GM12878 (cell line): ENCODE measurements at regions not wholly inside any gene's neighbourhood (a gene's known extent, or its start where the extent isn't known, plus 50 kb on each side); places are given as distances from the start of the nearest gene placed in this dataset.

Experiments
- ATAC-seq: fragments of 200-7000 bp; cut with Tn5 transposase; 3 replicates; pipeline ENCODE4 v1.9.1; 2020; ENCODE audit warnings: mild to moderate bottlenecking, moderate library complexity
- BruUV-seq: library from RNA; stranded (reverse); fragments of 400-500 nt; replicated peaks from 2 replicates; lab custom pipeline; 2021; lab: Mats Ljungman, UMichigan
- CTCF ChIA-PET: fragments of 300-600 bp; sonication (Branson Sonifier 250); formaldehyde crosslinking; extraction: SDS; loops from one replicate; lab custom pipeline; 2021; ENCODE audit warnings: inconsistent platforms; lab: Yijun Ruan, JAX
- POLR2A ChIA-PET: fragments of 350-600 bp; formaldehyde crosslinking; extraction: SDS; loops from one replicate; lab custom pipeline; 2021; ENCODE audit warnings: inconsistent platforms; lab: Charles Lee
- RAD21 ChIA-PET: fragments of 300-600 bp; sonication (Branson Sonifier 250); formaldehyde crosslinking; loops from one replicate; lab custom pipeline; 2023; ENCODE audit warnings: antibody characterized with exemption; ENCODE audit not compliant: unreplicated experiment; lab: Charles Lee
- SMC1A ChIA-PET: fragments of 300-600 bp; sonication (Branson Sonifier 250); formaldehyde crosslinking; loops from one replicate; lab custom pipeline; 2023; ENCODE audit not compliant: unreplicated experiment, uncharacterized antibody; lab: Charles Lee
- DNase-seq: peaks from one replicate; pipeline ENCODE4 v3.0.0-alpha.2; 2011; ENCODE audit warnings: low read depth, low spot score
- FAIRE-seq: peaks from 3 replicates; lab custom pipeline; 2011; peaks lifted over from hg19 to GRCh38; lab: Jason Lieb, UNC
- H2AFZ ChIP-seq: 2 replicates; pipeline ENCODE4 v1.6.0; 2011; ENCODE audit warnings: low read depth, low read length, control low read depth; ENCODE audit not compliant: control insufficient read depth
- H3K27ac ChIP-seq: 2 replicates; pipeline ENCODE4 v1.5.1; 2011; ENCODE audit warnings: control low read depth; ENCODE audit not compliant: control insufficient read depth, insufficient read depth
- H3K27me3 ChIP-seq, 2 experiments: replicated peaks in 1 of 2; 2 replicates each; pipeline versions ENCODE4 v1.6.0 to v1.6.1; 2011; ENCODE audit warnings: low read length in 1 of 2; ENCODE audit not compliant: control insufficient read depth in 2 of 2, insufficient read depth in 2 of 2
- H3K36me3 ChIP-seq, 2 experiments: 2 replicates each; pipeline ENCODE4 v1.5.1; 2011; ENCODE audit warnings: low read length in 1 of 2; ENCODE audit not compliant: control insufficient read depth in 2 of 2, insufficient read depth in 2 of 2
- H3K4me1 ChIP-seq: 2 replicates; pipeline ENCODE4 v1.6.1; 2011; ENCODE audit warnings: mild to moderate bottlenecking, low read length, moderate library complexity, mixed read lengths; ENCODE audit not compliant: control insufficient read depth, insufficient read depth
- H3K4me2 ChIP-seq: 2 replicates; pipeline ENCODE4 v1.6.0; 2011; ENCODE audit warnings: control low read depth; ENCODE audit not compliant: control insufficient read depth, insufficient read depth
- H3K4me3 ChIP-seq: fragments of 200-600 bp; sonication (generic); 2 replicates; pipeline ENCODE4 v1.5.1; 2016
- H3K79me2 ChIP-seq: 2 replicates; pipeline ENCODE4 v1.6.0; 2011; ENCODE audit warnings: low read length; ENCODE audit not compliant: control insufficient read depth, insufficient read depth
- H3K9ac ChIP-seq: 2 replicates; pipeline ENCODE4 v1.8.0; 2011; ENCODE audit warnings: low read length, control low read depth, mixed read lengths; ENCODE audit not compliant: control insufficient read depth, insufficient read depth
- H3K9me3 ChIP-seq: replicated peaks from 3 replicates; pipeline ENCODE4 v1.5.1; 2011; ENCODE audit warnings: mild to moderate bottlenecking, low read length; ENCODE audit not compliant: control insufficient read depth, insufficient read depth
- H4K20me1 ChIP-seq: 2 replicates; pipeline ENCODE4 v1.6.0; 2011; ENCODE audit not compliant: control insufficient read depth, insufficient read depth
- BACH1 ChIP-seq: fragments of 450-650 bp; IDR thresholded peaks from 2 replicates; pipeline ENCODE4 v1.6.1; 2017; ENCODE audit warnings: mild to moderate bottlenecking, borderline replicate concordance
- CBFB ChIP-seq: IDR thresholded peaks from 2 replicates; pipeline ENCODE4 v1.6.1; 2016; ENCODE audit warnings: antibody characterized with exemption, low read depth
- CHD2 ChIP-seq: IDR thresholded peaks from 2 replicates; pipeline ENCODE4 v1.6.1; 2011; ENCODE audit warnings: low read depth, low read length, improper control_type of control experiment, borderline replicate concordance
- ESRRA ChIP-seq: IDR thresholded peaks from 2 replicates; pipeline ENCODE4 v1.6.1; 2012; ENCODE audit warnings: mild to moderate bottlenecking, low read length, improper control_type of control experiment
- HDAC2 ChIP-seq: fragments of 200-600 bp; sonication (generic); IDR thresholded peaks from 2 replicates; pipeline ENCODE4 v1.6.1; 2017
- IKZF1 ChIP-seq: fragments of 450-650 bp; conservative IDR thresholded peaks from 2 replicates; pipeline ENCODE4 v1.6.1; 2017; ENCODE audit warnings: antibody characterized with exemption, mild to moderate bottlenecking
- KDM1A ChIP-seq: fragments of 200-600 bp; sonication (generic); IDR thresholded peaks from 2 replicates; pipeline ENCODE4 v1.6.1; 2016; ENCODE audit warnings: borderline replicate concordance
- LARP7 ChIP-seq: fragments of 450-650 bp; IDR thresholded peaks from 2 replicates; pipeline ENCODE4 v1.6.1; 2017; ENCODE audit warnings: mild to moderate bottlenecking
- NFYB ChIP-seq: IDR thresholded peaks from 2 replicates; pipeline ENCODE4 v1.6.1; 2011; ENCODE audit warnings: low read depth, mild to moderate bottlenecking, low read length, improper control_type of control experiment, moderate library complexity; ENCODE audit not compliant: insufficient read depth
- NR2F1 ChIP-seq: fragments of 450-650 bp; conservative IDR thresholded peaks from 2 replicates; pipeline ENCODE4 v1.6.1; 2017; ENCODE audit warnings: mild to moderate bottlenecking
- PML ChIP-seq: IDR thresholded peaks from 2 replicates; pipeline ENCODE4 v1.6.1; 2012; ENCODE audit warnings: low read length, inconsistent platforms
- POLR2A ChIP-seq: IDR thresholded peaks from 2 replicates; pipeline ENCODE4 v1.6.1; 2011; ENCODE audit warnings: low read depth, mild to moderate bottlenecking, low read length
- RB1 ChIP-seq: fragments of 450-650 bp; formaldehyde crosslinking; IDR thresholded peaks from 2 replicates; pipeline ENCODE4 v1.6.1; 2017; ENCODE audit warnings: mild to moderate bottlenecking, borderline replicate concordance
- RCOR1 ChIP-seq: conservative IDR thresholded peaks from 2 replicates; pipeline ENCODE4 v1.6.1; 2012; ENCODE audit warnings: low read depth, low read length, improper control_type of control experiment
- SMARCA5 ChIP-seq: fragments of 450-650 bp; IDR thresholded peaks from 2 replicates; pipeline ENCODE4 v1.6.1; 2017; ENCODE audit warnings: mild to moderate bottlenecking
- SP1 ChIP-seq: IDR thresholded peaks from one replicate; pipeline ENCODE4 v1.6.1; 2011; ENCODE audit warnings: low read depth, low read length
- ZNF207 ChIP-seq: fragments of 450-650 bp; IDR thresholded peaks from 2 replicates; pipeline ENCODE4 v1.6.1; 2014; ENCODE audit warnings: antibody characterized with exemption, mild to moderate bottlenecking, borderline replicate concordance
- WGBS: methylation state at CpG from one replicate; pipeline ENCODE4 v1.1.6; 2016; ENCODE audit warnings: low lambda C conversion rate; ENCODE audit not compliant: insufficient replicate concordance, insufficient coverage; ENCODE audit errors: missing lambda C conversion rate; 5-methylcytosine and 5-hydroxymethylcytosine counted together
- in situ Hi-C: fragments of 300-500 bp; cut with MboI; formaldehyde crosslinking; loops from 9 replicates; pipeline ENCODE4 v1.14.3; 2018; ENCODE audit warnings: mixed read lengths
- intact Hi-C: fragments of 100-400 bp; cut with micrococcal nuclease; formaldehyde crosslinking; loops from one replicate; pipeline ENCODE4 v1.14.2; 2022; ENCODE audit not compliant: unreplicated experiment
- TF ChIP-seq, protein P1 (sequence below), 3 experiments: IDR thresholded peaks in 2 of 3; conservative IDR thresholded peaks in 1 of 3; 2 replicates each; pipeline ENCODE4 v1.5.1; 2011; ENCODE audit warnings: low read depth in 3 of 3, low read length in 3 of 3, mild to moderate bottlenecking in 3 of 3, control low read depth in 2 of 3, moderate library complexity in 2 of 3, inconsistent platforms in 1 of 3, mixed read lengths in 1 of 3; ENCODE audit not compliant: control insufficient read depth in 2 of 3, insufficient read depth in 1 of 3; ENCODE audit errors: extremely low read depth in 1 of 3
- TF ChIP-seq, protein P2 (sequence below): IDR thresholded peaks from 2 replicates; pipeline ENCODE4 v1.6.1; 2011; ENCODE audit warnings: borderline replicate concordance, low read depth, mild to moderate bottlenecking, moderate library complexity, low read length; ENCODE audit not compliant: insufficient read depth, poor library complexity, severe bottlenecking

DNA sequence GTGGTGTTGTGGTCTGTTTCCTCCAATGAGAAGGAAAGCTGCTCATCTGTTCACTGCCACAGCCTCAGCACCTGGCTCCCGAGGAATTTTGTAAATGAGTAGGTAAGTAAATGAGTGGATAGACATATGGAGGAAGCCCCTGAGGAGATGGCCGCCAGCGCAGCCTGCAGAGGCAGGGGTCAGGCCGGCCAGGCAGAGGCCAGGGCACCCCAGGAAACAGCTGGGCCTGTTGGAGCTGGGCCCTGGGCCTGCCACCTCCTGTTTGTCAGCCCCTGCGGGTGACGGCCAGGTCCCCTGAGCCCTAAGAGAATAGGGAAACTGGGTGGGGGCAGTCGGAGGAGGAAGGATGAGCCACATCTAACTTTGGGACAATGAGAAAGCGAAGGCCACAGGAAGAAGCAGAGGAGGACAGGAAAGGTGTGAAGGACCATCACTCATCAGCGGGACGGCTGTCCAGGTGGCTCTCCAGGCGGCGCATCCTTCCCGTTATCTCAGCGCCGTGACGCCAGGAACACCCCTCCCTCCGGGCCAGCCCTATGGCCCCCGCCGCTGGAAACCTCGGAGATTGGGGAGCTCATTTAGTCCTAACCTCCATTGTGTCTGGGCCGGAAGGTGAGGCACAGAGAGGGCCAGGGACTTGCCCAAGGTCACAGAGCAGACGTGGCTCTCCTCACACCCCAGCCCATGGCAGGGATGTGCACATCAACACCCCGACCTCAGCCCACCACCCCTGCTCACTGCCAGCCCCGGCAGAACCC lies 142.3 kb upstream of the UNC5B start (continued):
- TF ChIP-seq KDM1A (no peak), ESRRA (no peak), ZNF207 (no peak), POLR2A (no peak)

DNA sequence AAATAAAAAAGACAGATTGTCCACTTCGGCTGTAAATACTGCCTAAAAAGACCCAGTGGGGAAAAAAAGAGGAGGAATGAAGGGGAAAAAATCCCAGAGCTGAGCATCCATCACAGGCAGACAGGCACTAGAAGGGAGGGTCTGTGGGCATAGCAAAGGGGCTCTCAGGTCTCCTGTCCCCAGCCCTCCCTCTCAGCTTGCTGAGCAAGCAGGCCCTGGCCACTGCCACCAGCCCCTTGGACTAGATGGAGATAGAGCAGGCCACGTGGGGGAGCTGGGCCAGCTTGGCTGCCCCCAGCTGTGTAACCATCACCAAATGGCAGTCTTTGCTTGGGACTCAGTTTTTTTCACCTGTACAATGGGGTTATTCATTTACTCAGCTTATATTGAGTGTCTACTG lies 141.6 kb upstream of the UNC5B start:
- intact Hi-C loops: no loop called here
- 8% methylated on average over 2 of the region's 2 CpGs for WGBS
- ChIA-PET RAD21 (no interaction called here), POLR2A (no interaction called here), SMC1A (no interaction called here), CTCF (no interaction called here)
- Histone ChIP-seq H3K4me1 (no peaks in the 10 kb centered on the region), H4K20me1 (no peaks in the 10 kb centered on the region; the same call in 1 of the 2 replicates), H3K9me3 (no peaks in the 10 kb centered on the region), H3K4me3 (no peak overlapping the region), H3K4me2 (no peak overlapping the region), H3K79me2 (no peaks in the 10 kb centered on the region), H3K27ac (no peak overlapping the region), H3K36me3 (no peaks in the 10 kb centered on the region), H3K9ac (no peak overlapping the region), H3K27me3 (peaks cover 0 to 6% of the 10 kb centered on the region in 2 experiments; a peak in 3 of 4 replicates), H2AFZ (no peak overlapping the region)
- in situ Hi-C loops: no loop called here
- DNase-seq (no peak), ATAC-seq (no peak), FAIRE-seq (no peak)
- no TSS peak for BruUV-seq
- TF ChIP-seq NR2F1: no peak
- TF ChIP-seq, protein P1, sequence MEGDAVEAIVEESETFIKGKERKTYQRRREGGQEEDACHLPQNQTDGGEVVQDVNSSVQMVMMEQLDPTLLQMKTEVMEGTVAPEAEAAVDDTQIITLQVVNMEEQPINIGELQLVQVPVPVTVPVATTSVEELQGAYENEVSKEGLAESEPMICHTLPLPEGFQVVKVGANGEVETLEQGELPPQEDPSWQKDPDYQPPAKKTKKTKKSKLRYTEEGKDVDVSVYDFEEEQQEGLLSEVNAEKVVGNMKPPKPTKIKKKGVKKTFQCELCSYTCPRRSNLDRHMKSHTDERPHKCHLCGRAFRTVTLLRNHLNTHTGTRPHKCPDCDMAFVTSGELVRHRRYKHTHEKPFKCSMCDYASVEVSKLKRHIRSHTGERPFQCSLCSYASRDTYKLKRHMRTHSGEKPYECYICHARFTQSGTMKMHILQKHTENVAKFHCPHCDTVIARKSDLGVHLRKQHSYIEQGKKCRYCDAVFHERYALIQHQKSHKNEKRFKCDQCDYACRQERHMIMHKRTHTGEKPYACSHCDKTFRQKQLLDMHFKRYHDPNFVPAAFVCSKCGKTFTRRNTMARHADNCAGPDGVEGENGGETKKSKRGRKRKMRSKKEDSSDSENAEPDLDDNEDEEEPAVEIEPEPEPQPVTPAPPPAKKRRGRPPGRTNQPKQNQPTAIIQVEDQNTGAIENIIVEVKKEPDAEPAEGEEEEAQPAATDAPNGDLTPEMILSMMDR (IDR thresholded peaks at IDR 0.05 in 2 of 3, conservative IDR thresholded peaks at IDR 0.05 in 1 of 3; ENCODE audit: control insufficient read depth in 2 of 3, extremely low read depth in 1 of 3, insufficient read depth in 1 of 3, low read depth in 3 of 3, low read length in 3 of 3): no peak
- no peak for TF ChIP-seq SP1
- no peak for TF ChIP-seq CBFB
- no peak for TF ChIP-seq LARP7
- no peak for TF ChIP-seq NFYB
- TF ChIP-seq, protein P2, sequence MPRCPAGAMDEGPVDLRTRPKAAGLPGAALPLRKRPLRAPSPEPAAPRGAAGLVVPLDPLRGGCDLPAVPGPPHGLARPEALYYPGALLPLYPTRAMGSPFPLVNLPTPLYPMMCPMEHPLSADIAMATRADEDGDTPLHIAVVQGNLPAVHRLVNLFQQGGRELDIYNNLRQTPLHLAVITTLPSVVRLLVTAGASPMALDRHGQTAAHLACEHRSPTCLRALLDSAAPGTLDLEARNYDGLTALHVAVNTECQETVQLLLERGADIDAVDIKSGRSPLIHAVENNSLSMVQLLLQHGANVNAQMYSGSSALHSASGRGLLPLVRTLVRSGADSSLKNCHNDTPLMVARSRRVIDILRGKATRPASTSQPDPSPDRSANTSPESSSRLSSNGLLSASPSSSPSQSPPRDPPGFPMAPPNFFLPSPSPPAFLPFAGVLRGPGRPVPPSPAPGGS: no peak
- no peak for TF ChIP-seq CHD2
- TF ChIP-seq SMARCA5: no peak
- no peak for TF ChIP-seq PML
- no peak for TF ChIP-seq RB1
- TF ChIP-seq IKZF1: no peak
- TF ChIP-seq RCOR1: no peak
- TF ChIP-seq BACH1: no peak
- TF ChIP-seq HDAC2: no peak
- TF ChIP-seq ZNF207: no peak
